AG10803 (cell line): ENCODE measurements at regions not wholly inside any gene's neighbourhood (a gene's known extent, or its start where the extent isn't known, plus 50 kb on each side); places are given as distances from the start of the nearest gene placed in this dataset.

Experiments
- DNase-seq: peaks from one replicate; pipeline ENCODE4 v3.0.0; 2010; ENCODE audit warnings: low read depth
- H3K4me3 ChIP-seq: 2 replicates; pipeline ENCODE4 v1.5.1; 2011; ENCODE audit warnings: mild to moderate bottlenecking, low read length, control low read depth
- TF ChIP-seq, protein P1 (sequence below): conservative IDR thresholded peaks from 2 replicates; pipeline ENCODE4 v1.5.1; 2011; ENCODE audit warnings: mild to moderate bottlenecking, low read length, control low read depth, inconsistent platforms

DNA sequence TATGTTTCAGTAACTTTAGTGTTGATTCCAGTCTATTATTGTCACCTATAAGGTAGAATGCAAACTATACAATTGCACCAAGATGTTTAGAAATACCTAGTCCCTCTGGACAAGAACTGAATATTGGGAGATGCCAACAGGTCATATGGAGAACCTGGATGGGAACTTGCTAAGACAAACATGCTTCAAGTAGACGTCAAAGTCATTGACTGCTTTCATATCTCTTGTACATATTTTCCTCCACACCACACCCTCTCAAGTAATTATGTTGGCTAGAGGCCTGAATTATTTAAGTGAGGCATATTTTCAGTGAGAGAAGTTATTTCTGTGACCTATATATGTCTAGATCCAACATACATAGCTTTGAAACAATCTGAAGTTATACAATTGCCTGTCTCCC lies 453.3 kb downstream of the ELAVL2 start:
- TF ChIP-seq, protein P1, sequence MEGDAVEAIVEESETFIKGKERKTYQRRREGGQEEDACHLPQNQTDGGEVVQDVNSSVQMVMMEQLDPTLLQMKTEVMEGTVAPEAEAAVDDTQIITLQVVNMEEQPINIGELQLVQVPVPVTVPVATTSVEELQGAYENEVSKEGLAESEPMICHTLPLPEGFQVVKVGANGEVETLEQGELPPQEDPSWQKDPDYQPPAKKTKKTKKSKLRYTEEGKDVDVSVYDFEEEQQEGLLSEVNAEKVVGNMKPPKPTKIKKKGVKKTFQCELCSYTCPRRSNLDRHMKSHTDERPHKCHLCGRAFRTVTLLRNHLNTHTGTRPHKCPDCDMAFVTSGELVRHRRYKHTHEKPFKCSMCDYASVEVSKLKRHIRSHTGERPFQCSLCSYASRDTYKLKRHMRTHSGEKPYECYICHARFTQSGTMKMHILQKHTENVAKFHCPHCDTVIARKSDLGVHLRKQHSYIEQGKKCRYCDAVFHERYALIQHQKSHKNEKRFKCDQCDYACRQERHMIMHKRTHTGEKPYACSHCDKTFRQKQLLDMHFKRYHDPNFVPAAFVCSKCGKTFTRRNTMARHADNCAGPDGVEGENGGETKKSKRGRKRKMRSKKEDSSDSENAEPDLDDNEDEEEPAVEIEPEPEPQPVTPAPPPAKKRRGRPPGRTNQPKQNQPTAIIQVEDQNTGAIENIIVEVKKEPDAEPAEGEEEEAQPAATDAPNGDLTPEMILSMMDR: no peak
- H3K4me3 ChIP-seq: no peak overlapping the region
- no peak for DNase-seq

DNA sequence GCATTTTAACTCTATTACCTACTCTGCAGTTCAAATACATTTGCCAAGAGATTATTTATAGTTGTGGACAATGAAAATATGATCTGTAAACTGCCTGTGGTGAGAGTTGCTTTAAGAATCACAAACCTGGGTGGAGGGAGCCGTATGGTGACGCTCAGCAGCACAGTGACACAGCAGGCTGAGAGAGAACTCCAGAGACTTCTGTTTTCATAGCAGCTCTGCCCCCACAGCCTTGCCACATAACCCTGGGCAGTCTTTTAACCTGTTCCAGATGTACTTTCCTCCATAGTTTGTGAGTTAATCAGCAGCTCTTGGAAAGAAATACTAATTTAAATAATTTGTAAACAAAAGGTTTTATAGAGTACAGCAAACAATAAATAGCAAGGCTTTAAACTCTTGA lies 450.5 kb downstream of the ELAVL2 start:
- DNase-seq: no peak

DNA sequence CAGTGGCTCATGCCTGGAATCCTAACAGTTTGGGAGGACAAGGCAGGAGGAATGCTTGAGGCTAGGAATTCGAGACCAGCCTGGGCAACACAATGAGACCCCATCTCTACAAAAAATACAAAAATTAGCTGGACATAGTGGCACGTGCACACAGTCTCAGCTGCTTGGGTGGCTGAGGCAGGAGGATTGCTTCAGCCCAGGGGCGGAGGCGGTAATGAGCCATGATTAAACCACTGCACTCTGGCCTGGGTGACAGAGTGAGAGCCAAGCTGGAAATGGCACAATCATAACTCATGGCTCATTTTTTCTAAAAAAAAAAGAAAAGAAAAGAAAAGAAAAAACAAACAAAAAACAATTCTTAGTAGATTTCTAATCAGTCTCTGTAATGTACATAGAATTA lies 446.2 kb downstream of the ELAVL2 start:
- no peak for DNase-seq
- TF ChIP-seq, protein P1: no peak

More for the DNA sequence above, 450.5 kb downstream of the ELAVL2 start:
- TF ChIP-seq, protein P1: no peak
- H3K4me3 ChIP-seq: no peak overlapping the region

DNA sequence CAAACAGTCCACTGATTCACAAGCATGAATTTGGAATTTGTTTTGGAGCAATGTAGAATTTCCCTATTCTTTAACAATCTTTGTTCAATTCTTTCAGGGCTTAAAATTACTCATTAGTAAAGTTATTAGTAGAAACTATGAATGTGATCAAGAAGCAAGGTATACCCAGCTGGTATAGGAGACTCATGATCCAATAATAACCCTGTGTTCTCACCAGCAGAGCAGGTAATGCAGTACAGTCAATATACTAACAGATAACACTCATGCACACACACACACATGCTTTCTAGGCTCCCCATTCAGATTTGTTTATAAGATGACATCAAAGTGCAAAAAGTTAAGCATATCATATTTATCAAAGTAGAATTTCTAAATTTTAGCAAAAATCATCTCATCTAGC lies 445.2 kb downstream of the ELAVL2 start:
- TF ChIP-seq, protein P1: no peak
- no peak for DNase-seq

More for the DNA sequence above, 446.2 kb downstream of the ELAVL2 start:
- H3K4me3 ChIP-seq: no peak overlapping the region

DNA sequence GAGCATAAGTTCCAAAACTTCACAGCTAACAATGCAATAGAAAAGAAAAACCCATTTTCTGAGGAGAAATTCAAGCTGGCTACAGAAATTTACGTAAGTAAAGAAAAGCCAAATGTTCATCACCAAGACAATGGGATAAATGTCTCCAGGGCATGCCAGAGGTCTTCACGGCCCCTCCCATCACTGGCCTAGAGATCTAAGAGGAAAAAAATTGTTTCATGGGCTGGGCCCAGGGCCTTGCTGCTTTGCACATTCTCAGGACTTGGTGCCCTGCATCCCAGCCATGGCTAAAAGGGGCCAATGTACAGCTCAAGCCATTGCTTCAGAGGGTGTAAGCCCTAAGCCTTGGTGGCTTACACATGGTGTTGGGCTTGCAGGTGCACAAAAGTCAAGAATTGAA lies 443.6 kb downstream of the ELAVL2 start:
- no peak for DNase-seq
- H3K4me3 ChIP-seq: no peak overlapping the region
- TF ChIP-seq, protein P1: no peak

More for the DNA sequence above, 445.2 kb downstream of the ELAVL2 start:
- H3K4me3 ChIP-seq: no peak overlapping the region

DNA sequence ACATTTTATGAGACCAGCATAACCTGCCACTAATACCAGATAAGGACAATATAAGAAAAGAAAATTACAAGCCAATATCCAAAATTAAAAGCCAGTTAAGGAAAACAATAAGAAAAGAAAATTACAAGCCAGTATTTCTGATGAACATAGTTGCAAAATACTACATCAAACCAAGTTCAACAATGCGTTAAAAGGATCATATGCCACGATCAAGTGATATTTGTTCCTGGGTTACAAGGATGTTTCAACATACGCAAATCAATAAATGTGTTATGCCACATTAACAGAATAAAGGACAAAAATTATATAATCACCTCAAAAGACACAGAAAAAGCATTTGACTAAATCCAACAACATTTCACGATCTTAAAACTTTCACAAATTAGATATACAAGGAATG lies 431.9 kb downstream of the ELAVL2 start:
- no peak overlapping the region for H3K4me3 ChIP-seq
- DNase-seq: no peak
- TF ChIP-seq, protein P1: no peak

DNA sequence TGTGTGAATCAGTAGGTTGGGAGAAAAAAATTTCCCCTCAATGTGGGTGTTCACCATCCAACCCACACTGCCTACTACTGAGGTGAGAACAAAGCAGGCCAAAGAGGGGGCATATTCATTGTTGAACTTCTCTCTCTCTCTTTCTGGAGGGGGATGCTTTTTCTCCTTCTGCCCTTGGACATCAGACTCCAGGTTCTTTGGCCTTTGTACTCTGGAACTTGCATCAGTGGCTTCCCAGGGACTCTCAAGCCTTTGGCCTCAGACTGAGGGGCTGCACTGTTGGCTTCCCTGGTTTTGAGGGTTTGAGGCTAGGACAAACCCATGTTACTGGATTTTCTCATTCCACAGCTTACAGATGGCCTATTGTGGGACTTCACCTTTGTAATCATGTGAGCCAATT lies 417.2 kb downstream of the ELAVL2 start:
- TF ChIP-seq, protein P1: no peak
- DNase-seq: no peak
- H3K4me3 ChIP-seq: no peak overlapping the region
